OCI-LY1 (cell line): ENCODE measurements at regions not wholly inside any gene's neighbourhood (a gene's known extent, or its start where the extent isn't known, plus 50 kb on each side); places are given as distances from the start of the nearest gene placed in this dataset.

Source experiments
- H2AFZ ChIP-seq: fragments of 200-600 bp; sonication (generic), shearing (Covaris generic); 2 replicates; pipeline ENCODE4 v1.6.0; 2014; ENCODE audit warnings: antibody characterized with exemption, mild to moderate bottlenecking, low read length
- H3F3A ChIP-seq: fragments of 200-600 bp; sonication (generic), shearing (Covaris generic); 2 replicates; pipeline ENCODE4 v1.6.0; 2014; ENCODE audit warnings: mild to moderate bottlenecking, antibody characterized with exemption, low read length, moderate library complexity; ENCODE audit not compliant: insufficient read depth
- H3K27ac ChIP-seq: fragments of 200-600 bp; sonication (generic); 2 replicates; pipeline ENCODE4 v1.5.1; 2014; ENCODE audit warnings: low read length, mixed run types, mild to moderate bottlenecking, low read depth; ENCODE audit not compliant: poor library complexity, severe bottlenecking
- H3K27me3 ChIP-seq: fragments of 200-600 bp; sonication (generic); 2 replicates; pipeline ENCODE4 v1.6.0; 2014; ENCODE audit warnings: antibody characterized with exemption, mild to moderate bottlenecking, low read length, moderate library complexity; ENCODE audit not compliant: insufficient read depth
- H3K36me3 ChIP-seq: fragments of 200-600 bp; sonication (generic); 2 replicates; pipeline ENCODE4 v1.6.1; 2014; ENCODE audit warnings: mild to moderate bottlenecking, antibody characterized with exemption, low read length, moderate library complexity, mixed read lengths; ENCODE audit not compliant: insufficient read depth
- H3K4me1 ChIP-seq: fragments of 200-600 bp; sonication (generic); 2 replicates; pipeline ENCODE4 v1.5.1; 2014; ENCODE audit warnings: mild to moderate bottlenecking, low read length, moderate library complexity; ENCODE audit not compliant: insufficient read depth, severe bottlenecking
- H3K4me2 ChIP-seq: fragments of 200-600 bp; sonication (generic), shearing (Covaris generic); 2 replicates; pipeline ENCODE4 v1.6.1; 2014; ENCODE audit warnings: low read length
- H3K4me3 ChIP-seq: fragments of 200-600 bp; sonication (generic); 2 replicates; pipeline ENCODE4 v1.5.1; 2014; ENCODE audit warnings: low read length, low read depth, mild to moderate bottlenecking, mixed read lengths; ENCODE audit not compliant: poor library complexity, severe bottlenecking
- H3K79me2 ChIP-seq: fragments of 200-600 bp; shearing (Covaris generic); 2 replicates; pipeline ENCODE4 v1.6.1; 2016; ENCODE audit warnings: mixed run types, low read length, mixed read lengths; ENCODE audit not compliant: insufficient read depth
- H3K9ac ChIP-seq: fragments of 200-600 bp; sonication (generic), shearing (Covaris generic); 2 replicates; pipeline ENCODE4 v1.6.1; 2014; ENCODE audit warnings: mild to moderate bottlenecking, low read length, mixed read lengths
- H3K9me2 ChIP-seq: fragments of 200-600 bp; sonication (generic), shearing (Covaris generic); 2 replicates; pipeline ENCODE4 v1.6.1; 2014; ENCODE audit warnings: low read depth, mild to moderate bottlenecking, low read length, mixed read lengths
- H3K9me3 ChIP-seq: fragments of 200-600 bp; shearing (Covaris generic); 2 replicates; pipeline ENCODE4 v1.6.1; 2014; ENCODE audit warnings: low read length, mixed read lengths
- H4K20me1 ChIP-seq: fragments of 200-600 bp; sonication (generic), shearing (Covaris generic); 2 replicates; pipeline ENCODE4 v1.6.0; 2016; ENCODE audit warnings: mild to moderate bottlenecking, low read length; ENCODE audit not compliant: insufficient read depth
- EZH2 ChIP-seq: fragments of 200-600 bp; sonication (generic), shearing (Covaris generic); IDR thresholded peaks from 2 replicates; pipeline ENCODE4 v1.8.0; 2017; ENCODE audit warnings: borderline replicate concordance, mixed run types, mild to moderate bottlenecking, antibody characterized with exemption, low read length, moderate library complexity, mixed read lengths
- TF ChIP-seq, protein P1 (sequence below): fragments of 200-600 bp; sonication (generic), shearing (Covaris generic); IDR thresholded peaks from 2 replicates; pipeline ENCODE4 v1.5.1; 2017; ENCODE audit warnings: mild to moderate bottlenecking, antibody characterized with exemption, low read length, moderate library complexity, mixed read lengths

- Histone ChIP-seq H3K9me2 (no peaks in the 10 kb centered on the region), H2AFZ (no peak overlapping the region), H3K4me3 (no peak overlapping the region), H3K9ac (no peak overlapping the region), H3K4me1 (no peaks in the 10 kb centered on the region), H3K27me3 (no peaks in the 10 kb centered on the region), H3F3A (no peaks in the 10 kb centered on the region), H3K4me2 (no peak overlapping the region), H3K36me3 (no peaks in the 10 kb centered on the region), H3K79me2 (no peaks in the 10 kb centered on the region), H4K20me1 (no peaks in the 10 kb centered on the region), H3K27ac (no peak overlapping the region), H3K9me3 (no peaks in the 10 kb centered on the region)
- TF ChIP-seq EZH2, result no peak
- TF ChIP-seq, protein P1, sequence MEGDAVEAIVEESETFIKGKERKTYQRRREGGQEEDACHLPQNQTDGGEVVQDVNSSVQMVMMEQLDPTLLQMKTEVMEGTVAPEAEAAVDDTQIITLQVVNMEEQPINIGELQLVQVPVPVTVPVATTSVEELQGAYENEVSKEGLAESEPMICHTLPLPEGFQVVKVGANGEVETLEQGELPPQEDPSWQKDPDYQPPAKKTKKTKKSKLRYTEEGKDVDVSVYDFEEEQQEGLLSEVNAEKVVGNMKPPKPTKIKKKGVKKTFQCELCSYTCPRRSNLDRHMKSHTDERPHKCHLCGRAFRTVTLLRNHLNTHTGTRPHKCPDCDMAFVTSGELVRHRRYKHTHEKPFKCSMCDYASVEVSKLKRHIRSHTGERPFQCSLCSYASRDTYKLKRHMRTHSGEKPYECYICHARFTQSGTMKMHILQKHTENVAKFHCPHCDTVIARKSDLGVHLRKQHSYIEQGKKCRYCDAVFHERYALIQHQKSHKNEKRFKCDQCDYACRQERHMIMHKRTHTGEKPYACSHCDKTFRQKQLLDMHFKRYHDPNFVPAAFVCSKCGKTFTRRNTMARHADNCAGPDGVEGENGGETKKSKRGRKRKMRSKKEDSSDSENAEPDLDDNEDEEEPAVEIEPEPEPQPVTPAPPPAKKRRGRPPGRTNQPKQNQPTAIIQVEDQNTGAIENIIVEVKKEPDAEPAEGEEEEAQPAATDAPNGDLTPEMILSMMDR, result no peak
These were observed 265.5 kb downstream of the DLL1 start for GRCh38 chr6:170025341-170025911.

- no peaks in the 10 kb centered on the region for H3K27me3 ChIP-seq
These were observed 265.9 kb downstream of the DLL1 start for GRCh38 chr6:170024940-170025339.

GRCh38 chr6:170023620-170024521 lies 267.0 kb downstream of the DLL1 start:
- H3K36me3 ChIP-seq, result no peaks in the 10 kb centered on the region
- H2AFZ ChIP-seq, result no peak overlapping the region
- H3K9me3 ChIP-seq, result no peaks in the 10 kb centered on the region
- H3K4me2 ChIP-seq, result no peak overlapping the region
- H3K4me1 ChIP-seq, result no peaks in the 10 kb centered on the region
- H3K79me2 ChIP-seq, result no peaks in the 10 kb centered on the region
- H3K27me3 ChIP-seq, result no peaks in the 10 kb centered on the region
- no peaks in the 10 kb centered on the region for H3F3A ChIP-seq
- H4K20me1 ChIP-seq, result no peaks in the 10 kb centered on the region
- H3K27ac ChIP-seq, result no peak overlapping the region
- no peak overlapping the region for H3K9ac ChIP-seq
- H3K4me3 ChIP-seq, result no peak overlapping the region
- no peak for TF ChIP-seq EZH2
- TF ChIP-seq, protein P1, result no peak
- no peaks in the 10 kb centered on the region for H3K9me2 ChIP-seq

More at GRCh38 chr6:170024940-170025339, 265.9 kb downstream of the DLL1 start:
- no peaks in the 10 kb centered on the region for H3K9me3 ChIP-seq
- H3K9me2 ChIP-seq, result no peaks in the 10 kb centered on the region
- no peak overlapping the region for H3K27ac ChIP-seq
- H2AFZ ChIP-seq, result no peak overlapping the region
- no peaks in the 10 kb centered on the region for H3K4me1 ChIP-seq
- no peaks in the 10 kb centered on the region for H3K79me2 ChIP-seq
- no peaks in the 10 kb centered on the region for H3F3A ChIP-seq
- no peaks in the 10 kb centered on the region for H4K20me1 ChIP-seq
- no peak overlapping the region for H3K4me2 ChIP-seq
- TF ChIP-seq EZH2, result no peak
- TF ChIP-seq, protein P1, result no peak
- no peak overlapping the region for H3K9ac ChIP-seq
- no peak overlapping the region for H3K4me3 ChIP-seq
- H3K36me3 ChIP-seq, result no peaks in the 10 kb centered on the region
